GM23338 (cell line): ENCODE measurements at regions not wholly inside any gene's neighbourhood (a gene's known extent, or its start where the extent isn't known, plus 50 kb on each side); places are given as distances from the start of the nearest gene placed in this dataset.

Experiments used
- CREB1 ChIP-seq: fragments of 250-450 bp; sonication (Bioruptor Pico); IDR thresholded peaks from 2 replicates; pipeline ENCODE4 v1.5.0; 2020; ENCODE audit warnings: low read depth, mild to moderate bottlenecking, moderate library complexity
- CTCF ChIP-seq, 2 experiments: fragments of 200-600 bp in 1 of 2; sonication (generic) in 1 of 2; conservative IDR thresholded peaks; 2 replicates each; pipeline versions ENCODE4 v1.5.1 to v1.6.1; 2016 to 2017; ENCODE audit warnings: antibody characterized with exemption in 2 of 2, low read depth in 2 of 2, mild to moderate bottlenecking in 2 of 2, moderate library complexity in 1 of 2
- ETS1 ChIP-seq: IDR thresholded peaks from 2 replicates; pipeline ENCODE4 v1.6.1; 2016; ENCODE audit warnings: antibody characterized with exemption
- EZH2 ChIP-seq: fragments of 200-600 bp; sonication (generic); IDR thresholded peaks from one replicate; pipeline ENCODE4 v1.8.0; 2017; ENCODE audit warnings: antibody characterized with exemption, mild to moderate bottlenecking, low read depth; ENCODE audit not compliant: unreplicated experiment
- EZH2phosphoT487 ChIP-seq: fragments of 200-600 bp; sonication (generic); IDR thresholded peaks from one replicate; pipeline ENCODE4 v1.8.1; 2018; ENCODE audit warnings: antibody characterized with exemption; ENCODE audit not compliant: unreplicated experiment
- JUNB ChIP-seq: IDR thresholded peaks from one replicate; pipeline ENCODE4 v1.6.1; 2016; ENCODE audit warnings: antibody characterized with exemption; ENCODE audit not compliant: unreplicated experiment
- NANOG ChIP-seq: IDR thresholded peaks from 2 replicates; pipeline ENCODE4 v1.6.1; 2016; ENCODE audit warnings: antibody characterized with exemption, borderline replicate concordance
- POLR2AphosphoS5 ChIP-seq: IDR thresholded peaks from 2 replicates; pipeline ENCODE4 v1.6.1; 2016; ENCODE audit warnings: antibody characterized with exemption, low read depth
- STAT1 ChIP-seq: IDR thresholded peaks from one replicate; pipeline ENCODE4 v1.6.1; 2016; ENCODE audit warnings: antibody characterized with exemption; ENCODE audit not compliant: unreplicated experiment
- ZNF114 ChIP-seq: fragments of 250-450 bp; sonication (Bioruptor Pico); IDR thresholded peaks from 2 replicates; pipeline ENCODE4 v1.5.0; 2020; ENCODE audit warnings: mild to moderate bottlenecking, moderate library complexity
- ZNF331 ChIP-seq: fragments of 250-450 bp; sonication (Bioruptor Pico); IDR thresholded peaks from 2 replicates; pipeline ENCODE4 v1.5.0; 2020; ENCODE audit warnings: low read depth, mild to moderate bottlenecking, moderate library complexity
- ZNF462 ChIP-seq: fragments of 250-450 bp; sonication (Bioruptor Pico); IDR thresholded peaks from 2 replicates; pipeline ENCODE4 v1.5.0; 2020; ENCODE audit warnings: mild to moderate bottlenecking, moderate library complexity

- TF ChIP-seq ZNF462 = no peak
- TF ChIP-seq CREB1 (CRISPR knock-in tag) = no peak
- TF ChIP-seq ZNF114 (CRISPR knock-in tag) = no peak
- TF ChIP-seq POLR2AphosphoS5 = no peak
- TF ChIP-seq EZH2phosphoT487 = no peak
- no peak for TF ChIP-seq STAT1
- no peak for TF ChIP-seq CTCF (conservative IDR thresholded peaks at IDR 0.05; ENCODE audit: low read depth in 2 of 2)
- TF ChIP-seq JUNB = no peak
- TF ChIP-seq ETS1 = no peak
- no peak for TF ChIP-seq EZH2
- TF ChIP-seq NANOG = no peak
- no peak for TF ChIP-seq ZNF331 (CRISPR knock-in tag)
Observed at GRCh38 chr15:79560384-79560783, 128.2 kb downstream of the MINAR1 start (continued).
